ENCODE measurements at regions not wholly inside any gene's neighbourhood (a gene's known extent, or its start where the extent isn't known, plus 50 kb on each side); places are given as distances from the start of the nearest gene placed in this dataset.

GRCh38 chr6:21816231-21816630 is 222.7 kb downstream of the SOX4 start:
- no peaks in the 10 kb centered on the region for H3K27me3 ChIP-seq (ENCODE audit: control insufficient read depth, insufficient read depth, low read length)
- TF ChIP-seq CTCF (IDR thresholded peaks at IDR 0.05; ENCODE audit: insufficient read depth, low read length, poor library complexity, severe bottlenecking), result no peak
- no peaks in the 10 kb centered on the region for H3K36me3 ChIP-seq (ENCODE audit: control insufficient read depth, insufficient read depth, low read length)
- H3K4me3 ChIP-seq (ENCODE audit: low read depth, low read length), result no peak overlapping the region
- no peak for DNase-seq (ENCODE audit: low read depth)

- no peak for DNase-seq (ENCODE audit: low read depth)
- H3K27me3 ChIP-seq (ENCODE audit: control insufficient read depth, insufficient read depth, low read length), result no peaks in the 10 kb centered on the region
- no peaks in the 10 kb centered on the region for H3K36me3 ChIP-seq (ENCODE audit: control insufficient read depth, insufficient read depth, low read length)
- TF ChIP-seq CTCF (IDR thresholded peaks at IDR 0.05; ENCODE audit: insufficient read depth, low read length, poor library complexity, severe bottlenecking), result no peak
- no peak overlapping the region for H3K4me3 ChIP-seq (ENCODE audit: low read depth, low read length)
Observed at GRCh38 chr6:21820442-21820841, 226.9 kb downstream of the SOX4 start.

- TF ChIP-seq CTCF (IDR thresholded peaks at IDR 0.05; ENCODE audit: insufficient read depth, low read length, poor library complexity, severe bottlenecking), result no peak
- no peaks in the 10 kb centered on the region for H3K27me3 ChIP-seq (ENCODE audit: control insufficient read depth, insufficient read depth, low read length)
- no peak overlapping the region for H3K4me3 ChIP-seq (ENCODE audit: low read depth, low read length)
- no peak for DNase-seq (ENCODE audit: low read depth)
- no peaks in the 10 kb centered on the region for H3K36me3 ChIP-seq (ENCODE audit: control insufficient read depth, insufficient read depth, low read length)
Observed at GRCh38 chr6:21823371-21823770, 229.8 kb downstream of the SOX4 start.

GRCh38 chr6:21824431-21825177 is 231.1 kb downstream of the SOX4 start:
- DNase-seq (ENCODE audit: low read depth), result no peak
- H3K36me3 ChIP-seq (ENCODE audit: control insufficient read depth, insufficient read depth, low read length), result no peaks in the 10 kb centered on the region
- no peak for TF ChIP-seq CTCF (IDR thresholded peaks at IDR 0.05; ENCODE audit: insufficient read depth, low read length, poor library complexity, severe bottlenecking)
- no peak overlapping the region for H3K4me3 ChIP-seq (ENCODE audit: low read depth, low read length)
- H3K27me3 ChIP-seq (ENCODE audit: control insufficient read depth, insufficient read depth, low read length), result no peaks in the 10 kb centered on the region

DNA sequence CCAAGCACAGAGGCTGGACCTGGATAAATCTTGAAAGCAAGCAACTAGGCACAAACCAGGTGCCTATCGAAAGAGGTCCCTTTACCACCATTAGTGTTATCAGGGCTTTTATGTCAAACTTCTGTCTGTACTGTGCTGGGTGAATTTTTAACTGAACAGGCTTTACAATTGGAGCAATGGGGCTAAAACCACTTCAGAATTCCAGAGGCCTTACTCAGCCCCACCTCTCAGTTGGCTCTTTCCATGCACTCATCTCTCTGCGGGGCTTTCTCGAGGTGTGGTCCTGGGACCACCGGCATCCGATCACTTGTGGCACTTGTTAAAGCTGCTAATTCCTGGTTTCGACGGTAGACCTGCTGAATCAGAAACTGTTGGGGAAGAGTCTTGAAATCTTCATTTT is 232.5 kb downstream of the SOX4 start:
- H3K36me3 ChIP-seq (ENCODE audit: control insufficient read depth, insufficient read depth, low read length), result no peaks in the 10 kb centered on the region
- no peak for TF ChIP-seq CTCF (IDR thresholded peaks at IDR 0.05; ENCODE audit: insufficient read depth, low read length, poor library complexity, severe bottlenecking)
- no peaks in the 10 kb centered on the region for H3K27me3 ChIP-seq (ENCODE audit: control insufficient read depth, insufficient read depth, low read length)
- DNase-seq (ENCODE audit: low read depth), result peak; percentile 79
- no peak overlapping the region for H3K4me3 ChIP-seq (ENCODE audit: low read depth, low read length)

DNA sequence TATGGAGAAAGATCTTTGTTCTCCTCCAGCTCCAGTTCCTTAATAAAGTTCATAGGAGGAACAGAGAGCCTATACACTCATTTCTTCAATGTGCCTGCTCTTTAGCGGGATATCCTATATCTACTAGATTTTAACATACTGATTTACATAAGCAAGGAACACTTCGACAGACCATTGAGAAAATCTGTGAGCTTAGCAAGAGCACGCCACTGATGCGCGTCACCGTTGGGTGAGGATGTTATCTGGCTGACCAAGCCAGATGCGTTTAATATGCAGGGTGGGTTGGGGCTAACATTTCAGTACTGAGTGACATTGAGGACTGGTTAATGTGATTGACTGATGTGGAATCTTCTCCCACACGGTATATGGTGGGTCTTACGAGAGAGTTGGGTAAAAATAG is 233.4 kb downstream of the SOX4 start:
- TF ChIP-seq CTCF (IDR thresholded peaks at IDR 0.05; ENCODE audit: insufficient read depth, low read length, poor library complexity, severe bottlenecking), result no peak
- no peak for DNase-seq (ENCODE audit: low read depth)
- Histone ChIP-seq H3K36me3 (ENCODE audit: control insufficient read depth, insufficient read depth, low read length) (no peaks in the 10 kb centered on the region), H3K27me3 (ENCODE audit: control insufficient read depth, insufficient read depth, low read length) (no peaks in the 10 kb centered on the region), H3K4me3 (ENCODE audit: low read depth, low read length) (no peak overlapping the region)
